Peyer's patch (tissue), 4 donors: ENCODE measurements at regions not wholly inside any gene's neighbourhood (a gene's known extent, or its start where the extent isn't known, plus 50 kb on each side); places are given as distances from the start of the nearest gene placed in this dataset.

Source experiments
- CTCF ChIP-seq, 6 experiments: fragments of 450-650 bp in 4 of 6; fragments of 200-600 bp in 2 of 6; sonication (generic) in 1 of 6; IDR thresholded peaks; one replicate each; pipeline ENCODE4 v1.5.1; 2017 to 2019; ENCODE audit warnings: antibody characterized with exemption in 6 of 6, mild to moderate bottlenecking in 3 of 6, moderate library complexity in 1 of 6
- POLR2A ChIP-seq, 2 donors: fragments of 450-650 bp; IDR thresholded peaks; one replicate each; pipeline ENCODE4 v1.5.1; 2017; ENCODE audit warnings: antibody characterized with exemption in 2 of 2, mild to moderate bottlenecking in 2 of 2, moderate library complexity in 2 of 2

GRCh38 chr13:88717946-88718345, 1046.8 kb downstream of the SLITRK5 start:
- TF ChIP-seq CTCF (IDR thresholded peaks at IDR 0.05) (no peak), POLR2A (IDR thresholded peaks at IDR 0.05) (no peak)
